ENCODE measurements at regions not wholly inside any gene's neighbourhood (a gene's known extent, or its start where the extent isn't known, plus 50 kb on each side); places are given as distances from the start of the nearest gene placed in this dataset.

- TF ChIP-seq ZSCAN20 (CRISPR knock-in tag; IDR thresholded peaks at IDR 0.05), result no peak
- no peak for TF ChIP-seq HOXB13 (CRISPR knock-in tag; IDR thresholded peaks at IDR 0.05; ENCODE audit: low read depth)
- TF ChIP-seq TP53 (CRISPR knock-in tag; IDR thresholded peaks at IDR 0.05), result no peak
- TF ChIP-seq PBX3 (IDR thresholded peaks at IDR 0.05), result no peak
- TF ChIP-seq MAX (IDR thresholded peaks at IDR 0.05), result no peak
Measured at GRCh38 chr13:97753942-97754670, 199.4 kb upstream of the IPO5 start (continued).

- no peak for FAIRE-seq
- WGBS (ENCODE audit: missing lambda C conversion rate), result 60% methylated on average over 4 of the region's 4 CpGs
- DNase-seq (ENCODE audit: low read depth in 1 of 2, low spot score in 1 of 2), result no peak
- no peak overlapping the region for H3K4me3 ChIP-seq
- ATAC-seq, result no peak
- ChIA-PET POLR2A (no interaction called here), CTCF (no interaction called here)
- no peak overlapping the region for H3K27ac ChIP-seq
- H3K4me2 ChIP-seq, result no peak overlapping the region
- no peak for TF ChIP-seq NFE2L2 (conservative IDR thresholded peaks at IDR 0.05; ENCODE audit: low read length)
- no peak for TF ChIP-seq HES2 (IDR thresholded peaks at IDR 0.05)
- TF ChIP-seq MAX (IDR thresholded peaks at IDR 0.05), result no peak
- TF ChIP-seq SMC3 (IDR thresholded peaks at IDR 0.05), result no peak
- no peak for TF ChIP-seq BHLHE40 (IDR thresholded peaks at IDR 0.05; ENCODE audit: low read depth, low read length)
- TF ChIP-seq PBX3 (IDR thresholded peaks at IDR 0.05), result no peak
- no peak for TF ChIP-seq E2F6 (IDR thresholded peaks at IDR 0.05; ENCODE audit: borderline replicate concordance, low read depth)
- no peak for TF ChIP-seq HDAC2 (IDR thresholded peaks at IDR 0.05)
- TF ChIP-seq HMGXB4 (CRISPR knock-in tag; IDR thresholded peaks at IDR 0.05; ENCODE audit: borderline replicate concordance), result no peak
- no peak for TF ChIP-seq RNF2 (IDR thresholded peaks at IDR 0.05; ENCODE audit: borderline replicate concordance, low read depth)
- no peak for TF ChIP-seq RAD21 (conservative IDR thresholded peaks at IDR 0.05 in 1 of 2, IDR thresholded peaks at IDR 0.05 in 1 of 2)
- H3K9me3 ChIP-seq, result no peaks in the 10 kb centered on the region
- H3K4me1 ChIP-seq, result no peaks in the 10 kb centered on the region
Measured at GRCh38 chr13:97757807-97758206, 195.7 kb upstream of the IPO5 start.

GRCh38 chr13:97758317-97758716 lies 195.2 kb upstream of the IPO5 start:
- no peak overlapping the region for H3K4me3 ChIP-seq
- ChIA-PET CTCF (no interaction called here), POLR2A (no interaction called here)
- H3K9me3 ChIP-seq, result no peaks in the 10 kb centered on the region
- no peak overlapping the region for H3K27ac ChIP-seq
- WGBS (ENCODE audit: missing lambda C conversion rate), result 0% methylated on average over 3 of the region's 3 CpGs
- ATAC-seq (no peak), DNase-seq (ENCODE audit: low read depth in 1 of 2, low spot score in 1 of 2) (no peak), FAIRE-seq (no peak)
- no peak overlapping the region for H3K4me2 ChIP-seq
- no peak for TF ChIP-seq RCOR1 (IDR thresholded peaks at IDR 0.05; ENCODE audit: low read depth, low read length)
- no peak for TF ChIP-seq FOXS1 (CRISPR knock-in tag; IDR thresholded peaks at IDR 0.05)
- no peak for TF ChIP-seq TFCP2L1 (CRISPR knock-in tag; IDR thresholded peaks at IDR 0.05)
- no peak for TF ChIP-seq EHMT2 (IDR thresholded peaks at IDR 0.05; ENCODE audit: low read depth)
- no peak for TF ChIP-seq BCL3 (IDR thresholded peaks at IDR 0.05)
- TF ChIP-seq CHD4 (IDR thresholded peaks at IDR 0.05; ENCODE audit: borderline replicate concordance), result no peak
- TF ChIP-seq CBX2 (IDR thresholded peaks at IDR 0.05; ENCODE audit: borderline replicate concordance, low read depth), result no peak
- no peak for TF ChIP-seq ELK1 (IDR thresholded peaks at IDR 0.05; ENCODE audit: low read depth, low read length)
- H3K4me1 ChIP-seq, result no peaks in the 10 kb centered on the region

Data from A549 (cell line).